ENCODE measurements at regions not wholly inside any gene's neighbourhood (a gene's known extent, or its start where the extent isn't known, plus 50 kb on each side); places are given as distances from the start of the nearest gene placed in this dataset.

DNA sequence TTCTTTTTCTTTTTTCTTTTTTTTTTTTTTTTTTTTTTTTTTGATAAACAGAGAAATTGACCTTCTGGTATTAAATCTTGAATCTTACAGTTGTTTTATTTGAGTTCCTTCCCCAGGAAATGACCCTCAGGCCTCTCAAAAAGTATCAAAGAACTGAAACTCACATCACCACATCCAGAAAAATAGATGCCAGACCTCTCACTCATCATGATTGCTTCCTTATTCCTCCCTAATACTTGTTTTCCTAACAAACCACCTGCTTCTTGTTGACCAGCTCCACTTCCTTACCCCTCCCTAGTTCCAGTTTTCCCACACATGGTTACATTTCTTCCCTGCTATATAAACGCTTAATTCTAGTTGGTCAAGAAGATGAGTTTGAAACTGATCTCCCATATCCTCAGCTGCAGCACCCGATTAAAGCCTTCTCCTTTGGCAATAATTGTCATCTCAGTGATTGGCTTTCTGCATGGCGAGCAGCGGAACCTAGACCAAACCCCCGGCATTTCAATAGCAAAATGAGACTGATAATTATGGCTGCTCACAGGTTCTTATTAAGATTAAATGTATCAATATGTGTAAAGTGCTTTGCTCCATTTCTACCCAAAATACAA lies 681.1 kb upstream of the AUTS2 start:
- TF ChIP-seq, protein P1, sequence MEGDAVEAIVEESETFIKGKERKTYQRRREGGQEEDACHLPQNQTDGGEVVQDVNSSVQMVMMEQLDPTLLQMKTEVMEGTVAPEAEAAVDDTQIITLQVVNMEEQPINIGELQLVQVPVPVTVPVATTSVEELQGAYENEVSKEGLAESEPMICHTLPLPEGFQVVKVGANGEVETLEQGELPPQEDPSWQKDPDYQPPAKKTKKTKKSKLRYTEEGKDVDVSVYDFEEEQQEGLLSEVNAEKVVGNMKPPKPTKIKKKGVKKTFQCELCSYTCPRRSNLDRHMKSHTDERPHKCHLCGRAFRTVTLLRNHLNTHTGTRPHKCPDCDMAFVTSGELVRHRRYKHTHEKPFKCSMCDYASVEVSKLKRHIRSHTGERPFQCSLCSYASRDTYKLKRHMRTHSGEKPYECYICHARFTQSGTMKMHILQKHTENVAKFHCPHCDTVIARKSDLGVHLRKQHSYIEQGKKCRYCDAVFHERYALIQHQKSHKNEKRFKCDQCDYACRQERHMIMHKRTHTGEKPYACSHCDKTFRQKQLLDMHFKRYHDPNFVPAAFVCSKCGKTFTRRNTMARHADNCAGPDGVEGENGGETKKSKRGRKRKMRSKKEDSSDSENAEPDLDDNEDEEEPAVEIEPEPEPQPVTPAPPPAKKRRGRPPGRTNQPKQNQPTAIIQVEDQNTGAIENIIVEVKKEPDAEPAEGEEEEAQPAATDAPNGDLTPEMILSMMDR (conservative IDR thresholded peaks at IDR 0.05; ENCODE audit: low read depth, low read length), result no peak
- TF ChIP-seq EZH2 (IDR thresholded peaks at IDR 0.05; ENCODE audit: borderline replicate concordance, low read depth, low read length, poor library complexity, severe bottlenecking), result no peak

Data from A673 (cell line).